Neural progenitor cell (in vitro differentiated cells): ENCODE measurements at regions not wholly inside any gene's neighbourhood (a gene's known extent, or its start where the extent isn't known, plus 50 kb on each side); places are given as distances from the start of the nearest gene placed in this dataset.
"Not testable (repeated sequence)": the region's sequence is repeated elsewhere in the genome, so short reads cannot be mapped to it uniquely, and the experiment has no call there.

Experiments used
- DNase-seq: peaks from one replicate; pipeline ENCODE4 v3.0.0-alpha.2; 2016; ENCODE audit warnings: low spot score
- H2AFZ ChIP-seq: fragments of 200-600 bp; sonication (generic); replicated peaks from 2 replicates; pipeline ENCODE4 v1.6.1; 2016; ENCODE audit warnings: antibody characterized with exemption
- H3F3A ChIP-seq: fragments of 200-600 bp; sonication (generic); 2 replicates; pipeline ENCODE4 v1.6.1; 2016; ENCODE audit warnings: antibody characterized with exemption, low read depth
- H3K27ac ChIP-seq: fragments of 200-600 bp; sonication (generic); 2 replicates; pipeline ENCODE4 v1.5.1; 2016; ENCODE audit warnings: mild to moderate bottlenecking
- H3K27me3 ChIP-seq: fragments of 200-600 bp; sonication (generic); 2 replicates; pipeline ENCODE4 v1.6.1; 2016; ENCODE audit warnings: mild to moderate bottlenecking, moderate library complexity
- H3K36me3 ChIP-seq: fragments of 200-600 bp; sonication (generic); 2 replicates; pipeline ENCODE4 v1.5.1; 2016
- H3K4me1 ChIP-seq: fragments of 200-600 bp; sonication (generic); 2 replicates; pipeline ENCODE4 v1.6.1; 2016; ENCODE audit warnings: mixed run types
- H3K4me2 ChIP-seq: fragments of 200-600 bp; sonication (generic); 2 replicates; pipeline ENCODE4 v1.6.1; 2016
- H3K4me3 ChIP-seq: fragments of 200-600 bp; sonication (generic); 2 replicates; pipeline ENCODE4 v1.5.1; 2016
- H3K79me2 ChIP-seq: fragments of 200-600 bp; sonication (generic); 2 replicates; pipeline ENCODE4 v1.6.1; 2016; ENCODE audit warnings: low read depth
- H3K9ac ChIP-seq: fragments of 200-600 bp; sonication (generic); 2 replicates; pipeline ENCODE4 v1.6.1; 2016
- H3K9me3 ChIP-seq: fragments of 200-600 bp; sonication (generic); 2 replicates; pipeline ENCODE4 v1.5.1; 2016; ENCODE audit warnings: low read depth
- H4K20me1 ChIP-seq: fragments of 200-600 bp; sonication (generic); 2 replicates; pipeline ENCODE4 v1.6.1; 2016; ENCODE audit warnings: low read depth
- H3K27ac Mint-ChIP-seq: 3 replicates; pipeline ENCODE4 v1.8.0; 2021; ENCODE audit warnings: mixed read lengths
- H3K27me3 Mint-ChIP-seq: 2 replicates; pipeline ENCODE4 v1.8.0; 2022; ENCODE audit warnings: low read depth, mild to moderate bottlenecking, inconsistent platforms, moderate library complexity, mixed read lengths; ENCODE audit not compliant: insufficient read depth
- H3K36me3 Mint-ChIP-seq: 3 replicates; pipeline ENCODE4 v1.8.0; 2021; ENCODE audit warnings: mixed read lengths
- H3K4me1 Mint-ChIP-seq: 3 replicates; pipeline ENCODE4 v1.8.0; 2021; ENCODE audit warnings: mixed read lengths
- H3K4me3 Mint-ChIP-seq: 3 replicates; pipeline ENCODE4 v1.8.0; 2021; ENCODE audit warnings: mild to moderate bottlenecking, moderate library complexity, mixed read lengths
- H3K9me3 Mint-ChIP-seq: 3 replicates; pipeline ENCODE4 v1.8.0; 2020; ENCODE audit warnings: mixed read lengths
- CTCF ChIP-seq: fragments of 200-600 bp; sonication (generic); IDR thresholded peaks from 2 replicates; pipeline ENCODE4 v1.5.1; 2017; ENCODE audit warnings: antibody characterized with exemption, mild to moderate bottlenecking
- EZH2 ChIP-seq: fragments of 200-600 bp; sonication (generic); IDR thresholded peaks from 2 replicates; pipeline ENCODE4 v1.6.1; 2017; ENCODE audit warnings: antibody characterized with exemption, mild to moderate bottlenecking, moderate library complexity
- EZH2phosphoT487 ChIP-seq: fragments of 200-600 bp; sonication (generic); IDR thresholded peaks from 2 replicates; pipeline ENCODE4 v1.6.1; 2017; ENCODE audit warnings: antibody characterized with exemption

DNA sequence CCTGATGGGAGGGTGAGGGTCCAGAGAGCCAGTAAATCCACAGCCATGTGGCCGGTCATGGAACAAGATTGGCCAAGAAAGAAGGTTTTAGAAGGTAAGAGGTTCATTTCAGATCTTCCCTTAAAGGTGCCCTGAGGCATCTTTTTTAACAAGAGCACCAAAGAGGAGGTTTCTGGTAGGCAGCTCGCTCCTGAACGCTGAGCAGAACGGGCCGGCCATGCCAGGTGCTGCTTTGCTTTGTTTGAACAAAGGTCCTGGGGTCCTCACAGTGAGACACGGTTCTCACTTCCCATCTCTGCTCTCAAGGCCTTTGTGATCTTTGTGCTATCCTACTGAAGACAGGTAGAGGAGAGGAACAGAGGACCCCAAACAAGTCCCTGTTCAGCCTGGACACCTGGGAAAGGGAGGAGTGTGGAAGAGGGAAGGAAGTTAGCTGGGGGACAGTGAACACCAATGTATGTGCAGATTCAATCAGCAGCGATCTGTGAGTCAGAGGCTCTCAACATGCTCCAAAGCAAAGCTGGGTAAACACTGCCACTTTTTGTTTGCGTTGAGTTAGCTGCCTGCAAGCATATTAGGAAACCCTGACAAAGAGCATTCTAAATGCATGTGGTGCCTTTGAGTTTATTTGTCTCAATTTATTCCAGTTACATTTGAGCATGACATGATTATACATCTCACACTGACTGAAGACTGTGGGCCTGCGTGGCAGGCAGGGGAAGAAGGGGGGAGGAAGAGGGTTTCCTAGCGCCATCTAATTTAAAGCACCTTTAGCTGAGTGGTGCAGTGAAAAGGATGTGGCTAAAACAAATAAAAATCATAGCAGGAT, 102.4 kb downstream of the ASB1 start:
- Histone ChIP-seq H3K27ac (no peak overlapping the region), H2AFZ (no peak overlapping the region), H3K4me1 (peaks cover 11% of the 10 kb centered on the region), H3F3A (no peaks in the 10 kb centered on the region), H3K4me2 (no peak overlapping the region), H3K27me3 (no peaks in the 10 kb centered on the region), H3K4me3 (no peak overlapping the region), H4K20me1 (no peaks in the 10 kb centered on the region), H3K79me2 (no peaks in the 10 kb centered on the region), H3K9ac (no peak overlapping the region), H3K36me3 (no peaks in the 10 kb centered on the region), H3K9me3 (no peaks in the 10 kb centered on the region)
- H3K4me1 Mint-ChIP-seq = peaks cover 12% of the 10 kb centered on the region
- peak overlapping the region; percentile 69 for H3K27ac Mint-ChIP-seq
- no peak for DNase-seq
- H3K36me3 Mint-ChIP-seq = peaks cover 6% of the 10 kb centered on the region
- no peak for TF ChIP-seq CTCF
- TF ChIP-seq EZH2phosphoT487 = no peak
- no peak for TF ChIP-seq EZH2
- peaks cover 2% of the 10 kb centered on the region for H3K27me3 Mint-ChIP-seq
- peaks cover 21% of the 10 kb centered on the region for H3K9me3 Mint-ChIP-seq
- no peak overlapping the region for H3K4me3 Mint-ChIP-seq

GRCh38 chr2:238531017-238531645, 104.4 kb downstream of the ASB1 start:
- Mint-ChIP-seq H3K9me3 (peaks cover 21% of the 10 kb centered on the region), H3K36me3 (peaks cover 10% of the 10 kb centered on the region)
- H3K4me1 Mint-ChIP-seq, H3F3A ChIP-seq, DNase-seq, H3K4me2 ChIP-seq, H3K4me3 ChIP-seq, H3K4me1 ChIP-seq, H3K27ac ChIP-seq, H3K9me3 ChIP-seq, H3K27me3 Mint-ChIP-seq, H2AFZ ChIP-seq, H3K27me3 ChIP-seq, H3K79me2 ChIP-seq, H4K20me1 ChIP-seq, H3K9ac ChIP-seq, H3K36me3 ChIP-seq, H3K4me3 Mint-ChIP-seq, H3K27ac Mint-ChIP-seq: not testable (repeated sequence)

GRCh38 chr2:238543732-238544131, 117.0 kb downstream of the ASB1 start:
- H3K27ac ChIP-seq, DNase-seq, H3K36me3 ChIP-seq, H3K4me3 Mint-ChIP-seq, H3K9ac ChIP-seq, H3K4me2 ChIP-seq, H3K36me3 Mint-ChIP-seq, H3K4me1 Mint-ChIP-seq, H2AFZ ChIP-seq, H3K4me1 ChIP-seq, H3F3A ChIP-seq, H3K27ac Mint-ChIP-seq, H3K9me3 Mint-ChIP-seq, H4K20me1 ChIP-seq, H3K79me2 ChIP-seq, H3K27me3 ChIP-seq, H3K9me3 ChIP-seq, H3K4me3 ChIP-seq: not testable (repeated sequence)
- peaks cover 11% of the 10 kb centered on the region for H3K27me3 Mint-ChIP-seq

- Histone ChIP-seq H2AFZ (no peak overlapping the region), H3K27me3 (no peaks in the 10 kb centered on the region), H3K36me3 (no peaks in the 10 kb centered on the region), H3K27ac (no peak overlapping the region), H3K79me2 (no peaks in the 10 kb centered on the region), H3K4me1 (no peaks in the 10 kb centered on the region), H3K4me3 (no peak overlapping the region), H3K9ac (no peak overlapping the region), H3K4me2 (no peak overlapping the region), H3F3A (no peaks in the 10 kb centered on the region), H4K20me1 (no peaks in the 10 kb centered on the region), H3K9me3 (no peaks in the 10 kb centered on the region)
- no peak for DNase-seq
- no peak overlapping the region for H3K4me3 Mint-ChIP-seq
- H3K27me3 Mint-ChIP-seq = peaks cover 14% of the 10 kb centered on the region
- H3K27ac Mint-ChIP-seq = no peak overlapping the region
- H3K4me1 Mint-ChIP-seq = no peaks in the 10 kb centered on the region
- no peaks in the 10 kb centered on the region for H3K36me3 Mint-ChIP-seq
- H3K9me3 Mint-ChIP-seq = peaks cover 6% of the 10 kb centered on the region
- TF ChIP-seq EZH2phosphoT487 (no peak), CTCF (no peak), EZH2 (no peak)
Measured at GRCh38 chr2:238548902-238549462, 122.3 kb downstream of the ASB1 start.
